ENCODE measurements at regions not wholly inside any gene's neighbourhood (a gene's known extent, or its start where the extent isn't known, plus 50 kb on each side); places are given as distances from the start of the nearest gene placed in this dataset.
"Not testable (repeated sequence)": the region's sequence is repeated elsewhere in the genome, so short reads cannot be mapped to it uniquely, and the experiment has no call there.

GRCh38 chr6:97885325-97885724, 602.3 kb upstream of the MMS22L start:
- intact Hi-C loops (cut with micrococcal nuclease): no loop called here

- intact Hi-C loops (cut with micrococcal nuclease): no loop called here
Observed at GRCh38 chr6:97885828-97886227, 602.8 kb upstream of the MMS22L start.

GRCh38 chr6:97901531-97901930, 618.5 kb upstream of the MMS22L start:
- intact Hi-C loops (cut with micrococcal nuclease): no loop called here

- intact Hi-C loops (cut with micrococcal nuclease): no loop called here
Observed at GRCh38 chr6:97909380-97909779, 626.4 kb upstream of the MMS22L start.

GRCh38 chr6:97913721-97914120, 630.7 kb upstream of the MMS22L start:
- intact Hi-C loops (cut with micrococcal nuclease): no loop called here

GRCh38 chr6:97914912-97915311, 631.9 kb upstream of the MMS22L start:
- intact Hi-C loops (cut with micrococcal nuclease): no loop called here

- intact Hi-C loops (cut with micrococcal nuclease): no loop called here
Observed at GRCh38 chr6:97915537-97915936, 632.5 kb upstream of the MMS22L start.

GRCh38 chr6:97917369-97917768, 634.4 kb upstream of the MMS22L start:
- intact Hi-C loops (cut with micrococcal nuclease): no loop called here

GRCh38 chr6:97919046-97919445, 636.0 kb upstream of the MMS22L start:
- intact Hi-C loops (cut with micrococcal nuclease): no loop called here

- intact Hi-C loops (cut with micrococcal nuclease): no loop called here
Observed at GRCh38 chr6:97919631-97920030, 636.6 kb upstream of the MMS22L start.

GRCh38 chr6:97923249-97923648, 640.2 kb upstream of the MMS22L start:
- intact Hi-C loops (cut with micrococcal nuclease): no loop called here

- intact Hi-C loops (cut with micrococcal nuclease): no loop called here
Observed at GRCh38 chr6:97925504-97925903, 642.5 kb upstream of the MMS22L start.

- intact Hi-C loops (cut with micrococcal nuclease): no loop called here
Observed at GRCh38 chr6:97939440-97940168, 656.6 kb upstream of the MMS22L start.

GRCh38 chr6:97947841-97948240, 664.8 kb upstream of the MMS22L start:
- intact Hi-C loops (cut with micrococcal nuclease): no loop called here

- intact Hi-C loops (cut with micrococcal nuclease): no loop called here
Observed at GRCh38 chr6:97958134-97958533, 675.1 kb upstream of the MMS22L start.

GRCh38 chr6:97963193-97963592, 680.2 kb upstream of the MMS22L start:
- intact Hi-C loops (cut with micrococcal nuclease): no loop called here

GRCh38 chr6:97969065-97969464, 686.0 kb upstream of the MMS22L start:
- intact Hi-C loops (cut with micrococcal nuclease): no loop called here

GRCh38 chr6:97977084-97977483, 694.1 kb upstream of the MMS22L start:
- intact Hi-C loops (cut with micrococcal nuclease): no loop called here

- intact Hi-C loops (cut with micrococcal nuclease): no loop called here
Observed at GRCh38 chr6:97978855-97979271, 695.8 kb upstream of the MMS22L start.

GRCh38 chr6:97979285-97979684, 696.3 kb upstream of the MMS22L start:
- intact Hi-C loops (cut with micrococcal nuclease): not testable (repeated sequence)

GRCh38 chr6:97989451-97989850, 706.4 kb upstream of the MMS22L start:
- intact Hi-C loops (cut with micrococcal nuclease): no loop called here

- intact Hi-C loops (cut with micrococcal nuclease): no loop called here
Observed at GRCh38 chr6:97995158-97995557, 712.1 kb upstream of the MMS22L start.

GRCh38 chr6:98002678-98003077, 719.7 kb upstream of the MMS22L start:
- intact Hi-C loops (cut with micrococcal nuclease): no loop called here

Data from T-helper 1 cell treated with Interleukin-12 subunit alpha and Interleukin-12 subunit beta and Interleukin-4 antibody, amounts not matched to agents 30 ng/mL and 1 ng/mL, for 36 hours (primary cell).